HCT116 (cell line): ENCODE measurements at regions not wholly inside any gene's neighbourhood (a gene's known extent, or its start where the extent isn't known, plus 50 kb on each side); places are given as distances from the start of the nearest gene placed in this dataset.

Source experiments
- ATAC-seq: fragments of 200-7000 bp; cut with Tn5 transposase; 2 replicates; pipeline ENCODE4 v1.9.1; 2020; ENCODE audit warnings: mild to moderate bottlenecking, moderate library complexity
- BruUV-seq: library from RNA; stranded (reverse); fragments of 400-500 nt; replicated peaks from 2 replicates; lab custom pipeline; 2021; lab: Mats Ljungman, UMichigan
- CTCF ChIA-PET: fragments of 300-600 bp; sonication (Branson Sonifier 250); formaldehyde crosslinking; loops from one replicate; lab custom pipeline; 2021; ENCODE audit warnings: antibody characterized with exemption; lab: Charles Lee
- POLR2A ChIA-PET: fragments of 300-600, 350-600 bp; sonication (Branson Sonifier 250); formaldehyde crosslinking; loops from one replicate; lab custom pipeline; 2021; ENCODE audit warnings: antibody characterized with exemption; lab: Charles Lee
- RAD21 ChIA-PET, 2 experiments: fragments of 300-600 bp; sonication (Branson Sonifier 250); formaldehyde crosslinking; loops; one replicate each; lab custom pipeline; 2023; ENCODE audit warnings: low total read pairs in 2 of 2; ENCODE audit not compliant: uncharacterized antibody in 2 of 2, unreplicated experiment in 2 of 2, low non-redundant PET in 1 of 2; lab: Charles Lee
- DNase-seq: peaks from one replicate; pipeline ENCODE4 v3.0.0-alpha.2; 2010; ENCODE audit warnings: low read depth, low spot score
- H2AFZ ChIP-seq: fragments of 200-600 bp; shearing (Covaris generic), sonication (generic); 2 replicates; pipeline ENCODE4 v1.6.1; 2017; ENCODE audit warnings: low read depth, mixed run types, mixed read lengths, antibody characterized with exemption, low read length; ENCODE audit not compliant: poor library complexity, severe bottlenecking
- H3K27ac ChIP-seq: 2 replicates; pipeline ENCODE4 v1.5.1; 2012; ENCODE audit warnings: low read depth, low read length
- H3K27me3 ChIP-seq: fragments of 200-600 bp; sonication (generic); 2 replicates; pipeline ENCODE4 v1.6.1; 2016; ENCODE audit warnings: mixed run types, low read length, mixed read lengths; ENCODE audit not compliant: insufficient read depth
- H3K36me3 ChIP-seq, 2 experiments: fragments of 200-500 bp in 1 of 2; fragments of 200-600 bp in 1 of 2; sonication (Bioruptor generic) in 1 of 2; sonication (generic) in 1 of 2; 2 replicates each; pipeline versions ENCODE4 v1.5.1 to v1.6.1; 2014 to 2016; ENCODE audit warnings: low read length in 2 of 2, inconsistent platforms in 1 of 2, mixed read lengths in 1 of 2, mixed run types in 1 of 2; ENCODE audit not compliant: insufficient read depth in 2 of 2, control insufficient read depth in 1 of 2
- H3K4me1 ChIP-seq, 2 experiments: fragments of 200-600 bp in 1 of 2; sonication (generic) in 1 of 2; 2 replicates each; pipeline versions ENCODE4 v1.5.1 to v1.6.1; 2012 to 2017; ENCODE audit warnings: low read length in 2 of 2, inconsistent platforms in 1 of 2, mild to moderate bottlenecking in 1 of 2, mixed read lengths in 1 of 2, mixed run types in 1 of 2, moderate library complexity in 1 of 2; ENCODE audit not compliant: insufficient read depth in 2 of 2, control insufficient read depth in 1 of 2
- H3K4me2 ChIP-seq: fragments of 200-600 bp; sonication (generic); 2 replicates; pipeline ENCODE4 v1.6.1; 2017; ENCODE audit warnings: mixed run types, low read length, mixed read lengths
- H3K4me3 ChIP-seq, 2 experiments: fragments of 200-600 bp in 1 of 2; sonication (generic) in 1 of 2; replicated peaks in 1 of 2; 2 replicates each; pipeline ENCODE4 v1.5.1; 2011 to 2016; ENCODE audit warnings: low read length in 2 of 2, control low read depth in 1 of 2, low read depth in 1 of 2, mild to moderate bottlenecking in 1 of 2, mixed read lengths in 1 of 2, mixed run types in 1 of 2
- H3K79me2 ChIP-seq: fragments of 200-600 bp; sonication (generic); 2 replicates; pipeline ENCODE4 v1.6.1; 2017; ENCODE audit warnings: mild to moderate bottlenecking, mixed run types, low read length, moderate library complexity, mixed read lengths; ENCODE audit not compliant: insufficient read depth
- H3K9ac ChIP-seq: fragments of 200-600 bp; sonication (generic); 2 replicates; pipeline ENCODE4 v1.6.1; 2016; ENCODE audit warnings: low read length, mixed read lengths
- H3K9me2 ChIP-seq: fragments of 200-600 bp; sonication (generic), shearing (Covaris generic); 2 replicates; pipeline ENCODE4 v1.6.1; 2017; ENCODE audit warnings: mixed run types, mild to moderate bottlenecking, moderate library complexity; ENCODE audit not compliant: insufficient read depth
- H3K9me3 ChIP-seq, 2 experiments: fragments of 200-500 bp in 1 of 2; fragments of 200-600 bp in 1 of 2; sonication (Bioruptor generic) in 1 of 2; sonication (generic) in 1 of 2; 2 replicates each; pipeline ENCODE4 v1.6.1; 2014 to 2017; ENCODE audit warnings: low read length in 2 of 2, mixed read lengths in 2 of 2, inconsistent platforms in 1 of 2, low read depth in 1 of 2, mild to moderate bottlenecking in 1 of 2, mixed run types in 1 of 2, moderate library complexity in 1 of 2; ENCODE audit not compliant: control insufficient read depth in 1 of 2, insufficient read depth in 1 of 2
- H4K20me1 ChIP-seq: fragments of 200-600 bp; sonication (generic), shearing (Covaris generic); 2 replicates; pipeline ENCODE4 v1.6.1; 2017; ENCODE audit warnings: mixed run types, mild to moderate bottlenecking, moderate library complexity; ENCODE audit not compliant: insufficient read depth
- CEBPB ChIP-seq: IDR thresholded peaks from 2 replicates; pipeline ENCODE4 v1.6.1; 2012; ENCODE audit warnings: low read depth
- REST ChIP-seq: IDR thresholded peaks from 2 replicates; pipeline ENCODE4 v1.6.1; 2012; ENCODE audit warnings: low read depth
- TCF7L2 ChIP-seq: IDR thresholded peaks from 2 replicates; pipeline ENCODE4 v1.7.0; 2011; ENCODE audit warnings: borderline replicate concordance, inconsistent platforms; ENCODE audit not compliant: insufficient read depth, insufficient read length; ENCODE audit errors: extremely low read depth
- YY1 ChIP-seq: IDR thresholded peaks from 2 replicates; pipeline ENCODE4 v1.6.1; 2011; ENCODE audit warnings: low read length, low read depth, moderate library complexity, mild to moderate bottlenecking; ENCODE audit not compliant: insufficient replicate concordance; ENCODE audit errors: extremely low read depth
- ZFX ChIP-seq: fragments of 450-650 bp; IDR thresholded peaks from 2 replicates; pipeline ENCODE4 v1.6.1; 2017
- intact Hi-C: fragments of 100-400 bp; cut with micrococcal nuclease; formaldehyde crosslinking; loops from 2 replicates; pipeline ENCODE4 v1.10.0; 2022

GRCh38 chr14:65888677-65889076 lies 476.1 kb downstream of the FUT8 start:
- peaks cover 4% of the 10 kb centered on the region; the same call in 1 of the 2 replicates for H3K27me3 ChIP-seq
- CTCF ChIA-PET, result interaction anchor here (1.6 kb wide), 1 partner anchor 52 kb away, joined by 3 read pairs; no protein-coding TSS in a partner anchor

More at GRCh38 chr14:65888677-65889076, 476.1 kb downstream of the FUT8 start:
- ChIA-PET POLR2A (no interaction called here), RAD21 (no interaction called here)
- BruUV-seq, result no TSS peak
- no peak overlapping the region for H3K27ac ChIP-seq
- H3K36me3 ChIP-seq, result no peaks in the 10 kb centered on the region
- no peak for TF ChIP-seq ZFX
- TF ChIP-seq YY1, result no peak
- no peak for TF ChIP-seq CEBPB
- no peak for TF ChIP-seq TCF7L2
- TF ChIP-seq REST, result no peak
- H3K79me2 ChIP-seq, result no peaks in the 10 kb centered on the region
- H3K4me2 ChIP-seq, result no peak overlapping the region
- no peaks in the 10 kb centered on the region for H3K4me1 ChIP-seq
- no peak overlapping the region for H2AFZ ChIP-seq
- ATAC-seq, result no peak
- no peaks in the 10 kb centered on the region for H3K9me2 ChIP-seq
- no peak overlapping the region for H3K9ac ChIP-seq
- no peak overlapping the region for H3K4me3 ChIP-seq
- no peaks in the 10 kb centered on the region for H3K9me3 ChIP-seq
- DNase-seq, result no peak
- no peaks in the 10 kb centered on the region for H4K20me1 ChIP-seq
- intact Hi-C loops, result no loop called here
